Spleen (tissue), 7 donors: ENCODE measurements at regions not wholly inside any gene's neighbourhood (a gene's known extent, or its start where the extent isn't known, plus 50 kb on each side); places are given as distances from the start of the nearest gene placed in this dataset.

Source experiments
- CTCF ChIP-seq, 11 experiments: fragments of 200-600 bp in 7 of 11; fragments of 450-650 bp in 4 of 11; sonication (generic) in 4 of 11; IDR thresholded peaks in 8 of 11; conservative IDR thresholded peaks in 3 of 11; 1 replicate in 7 of 11; 2 replicates in 4 of 11; pipeline versions ENCODE4 v1.4.0 to v1.8.0; 2016 to 2021; ENCODE audit warnings: antibody characterized with exemption in 11 of 11, inconsistent platforms in 4 of 11, mild to moderate bottlenecking in 1 of 11
- POLR2A ChIP-seq, 3 donors: fragments of 450-650 bp; IDR thresholded peaks; one replicate each; pipeline ENCODE4 v1.5.1; 2017; ENCODE audit warnings: antibody characterized with exemption in 3 of 3, mild to moderate bottlenecking in 1 of 3
- POLR2AphosphoS5 ChIP-seq, 3 donors: sonication (generic); formaldehyde crosslinking; IDR thresholded peaks; one replicate each; pipeline ENCODE4 v1.5.1; 2017; ENCODE audit warnings: antibody characterized with exemption in 3 of 3
- donor health status: DM: no; HTN: no; CAD: no; lungs with moderate emphysema.
- donor health status: DM: no; HTN: no; CAD: no.
- donor health status: DM: no; HTN: no; CAD: no.

- TF ChIP-seq CTCF (IDR thresholded peaks at IDR 0.05 in 8 of 11, conservative IDR thresholded peaks at IDR 0.05 in 3 of 11) (no peak), POLR2AphosphoS5 (IDR thresholded peaks at IDR 0.05) (no peak), POLR2A (IDR thresholded peaks at IDR 0.05) (no peak)
Observed at GRCh38 chr2:168323529-168324021, 76.2 kb upstream of the STK39 start.
